ENCODE measurements at regions not wholly inside any gene's neighbourhood (a gene's known extent, or its start where the extent isn't known, plus 50 kb on each side); places are given as distances from the start of the nearest gene placed in this dataset.

- H3K4me3 Mint-ChIP-seq, result no peak overlapping the region
- H3K36me3 ChIP-seq (ENCODE audit: control insufficient read depth in 2 of 3, insufficient read depth in 3 of 3, low read length in 3 of 3), result no peaks in the 10 kb centered on the region
- ATAC-seq, result no peak
Measured at GRCh38 chr11:127117231-127117739, 116.7 kb upstream of the KIRREL3 start.

GRCh38 chr11:127115844-127116243, 115.3 kb upstream of the KIRREL3 start:
- ATAC-seq (no peak), DNase-seq (no peak)
- no peaks in the 10 kb centered on the region for H3K36me3 ChIP-seq (ENCODE audit: control insufficient read depth in 2 of 3, insufficient read depth in 3 of 3, low read length in 3 of 3)
- H3K4me1 Mint-ChIP-seq, result no peaks in the 10 kb centered on the region
- no peak overlapping the region for H3K27ac ChIP-seq (ENCODE audit: low read depth, low read length)
- H3K27me3 ChIP-seq (ENCODE audit: control insufficient read depth in 2 of 2, insufficient read depth in 2 of 2, low read length in 2 of 2), result no peaks in the 10 kb centered on the region
- peaks cover 0 to 3% (median 0%) of the 10 kb centered on the region in 5 donors for H3K27me3 Mint-ChIP-seq
- H3K4me1 ChIP-seq (ENCODE audit: control insufficient read depth in 2 of 2, insufficient read depth in 2 of 2, low read length in 2 of 2), result no peaks in the 10 kb centered on the region
- ChIA-PET CTCF (no interaction called here), POLR2A (no interaction called here)
- intact Hi-C loops (cut with micrococcal nuclease), result no loop called here
- H3K4me3 ChIP-seq (ENCODE audit: low read length), result no peak overlapping the region
- H3K9me3 Mint-ChIP-seq, result peaks cover 0 to 4% (median 0%) of the 10 kb centered on the region in 11 donors
- H3K36me3 Mint-ChIP-seq, result no peaks in the 10 kb centered on the region
- H3K9me3 ChIP-seq (ENCODE audit: control insufficient read depth in 2 of 3, low read length in 3 of 3), result no peaks in the 10 kb centered on the region
- H3K4me3 Mint-ChIP-seq, result no peak overlapping the region
- H3K27ac Mint-ChIP-seq, result no peak overlapping the region

More at GRCh38 chr11:127117231-127117739, 116.7 kb upstream of the KIRREL3 start:
- no peaks in the 10 kb centered on the region for H3K36me3 Mint-ChIP-seq
- DNase-seq, result no peak
- Histone ChIP-seq H3K4me3 (ENCODE audit: low read length) (no peak overlapping the region), H3K27ac (ENCODE audit: low read depth, low read length) (no peak overlapping the region), H3K4me1 (ENCODE audit: control insufficient read depth in 2 of 2, insufficient read depth in 2 of 2, low read length in 2 of 2) (no peaks in the 10 kb centered on the region), H3K27me3 (ENCODE audit: control insufficient read depth in 2 of 2, insufficient read depth in 2 of 2, low read length in 2 of 2) (no peaks in the 10 kb centered on the region), H3K9me3 (ENCODE audit: control insufficient read depth in 2 of 3, low read length in 3 of 3) (no peaks in the 10 kb centered on the region)
- ChIA-PET POLR2A (no interaction called here), CTCF (interaction anchor here (0.5 kb wide), 1 partner anchor 525 kb away, joined by 3 read pairs; no protein-coding TSS in a partner anchor)
- no peaks in the 10 kb centered on the region for H3K4me1 Mint-ChIP-seq
- intact Hi-C loops (cut with micrococcal nuclease), result no loop called here
- H3K9me3 Mint-ChIP-seq, result peaks cover 0 to 4% (median 0%) of the 10 kb centered on the region in 11 donors
- peaks cover 0 to 3% (median 0%) of the 10 kb centered on the region in 5 donors for H3K27me3 Mint-ChIP-seq
- H3K27ac Mint-ChIP-seq, result no peak overlapping the region

- intact Hi-C loops (cut with micrococcal nuclease), result no loop called here
- H3K36me3 Mint-ChIP-seq, result no peaks in the 10 kb centered on the region
- no peaks in the 10 kb centered on the region for H3K27me3 ChIP-seq (ENCODE audit: control insufficient read depth in 2 of 2, insufficient read depth in 2 of 2, low read length in 2 of 2)
- H3K36me3 ChIP-seq (ENCODE audit: control insufficient read depth in 2 of 3, insufficient read depth in 3 of 3, low read length in 3 of 3), result no peaks in the 10 kb centered on the region
- no peak for DNase-seq
- H3K9me3 Mint-ChIP-seq, result peaks cover 0 to 4% (median 0%) of the 10 kb centered on the region in 11 donors
- no peak overlapping the region for H3K27ac Mint-ChIP-seq
- H3K27me3 Mint-ChIP-seq, result peaks cover 0 to 4% (median 0%) of the 10 kb centered on the region in 5 donors
- no peaks in the 10 kb centered on the region for H3K9me3 ChIP-seq (ENCODE audit: control insufficient read depth in 2 of 3, low read length in 3 of 3)
- H3K27ac ChIP-seq (ENCODE audit: low read depth, low read length), result no peak overlapping the region
- no peaks in the 10 kb centered on the region for H3K4me1 Mint-ChIP-seq
- no peak overlapping the region for H3K4me3 Mint-ChIP-seq
- ATAC-seq, result no peak
- ChIA-PET POLR2A (no interaction called here), CTCF (no interaction called here)
- no peaks in the 10 kb centered on the region for H3K4me1 ChIP-seq (ENCODE audit: control insufficient read depth in 2 of 2, insufficient read depth in 2 of 2, low read length in 2 of 2)
- H3K4me3 ChIP-seq (ENCODE audit: low read length), result no peak overlapping the region
Measured at GRCh38 chr11:127114035-127114434, 113.5 kb upstream of the KIRREL3 start.

GRCh38 chr11:127110542-127110941, 110.0 kb upstream of the KIRREL3 start:
- H3K4me3 Mint-ChIP-seq, result no peak overlapping the region
- Histone ChIP-seq H3K4me3 (ENCODE audit: low read length) (no peak overlapping the region), H3K4me1 (ENCODE audit: control insufficient read depth in 2 of 2, insufficient read depth in 2 of 2, low read length in 2 of 2) (no peaks in the 10 kb centered on the region), H3K36me3 (ENCODE audit: control insufficient read depth in 2 of 3, insufficient read depth in 3 of 3, low read length in 3 of 3) (no peaks in the 10 kb centered on the region), H3K9me3 (ENCODE audit: control insufficient read depth in 2 of 3, low read length in 3 of 3) (no peaks in the 10 kb centered on the region), H3K27me3 (ENCODE audit: control insufficient read depth in 2 of 2, insufficient read depth in 2 of 2, low read length in 2 of 2) (no peaks in the 10 kb centered on the region), H3K27ac (ENCODE audit: low read depth, low read length) (no peak overlapping the region)
- H3K9me3 Mint-ChIP-seq, result peaks cover 0 to 2% (median 0%) of the 10 kb centered on the region in 11 donors
- CTCF ChIA-PET, result no interaction called here
- H3K27ac Mint-ChIP-seq, result no peak overlapping the region
- H3K36me3 Mint-ChIP-seq, result no peaks in the 10 kb centered on the region
- H3K4me1 Mint-ChIP-seq, result no peaks in the 10 kb centered on the region
- DNase-seq (no peak), ATAC-seq (no peak)
- peaks cover 0 to 9% (median 3%) of the 10 kb centered on the region in 5 donors for H3K27me3 Mint-ChIP-seq
- intact Hi-C loops (cut with micrococcal nuclease), result no loop called here
- POLR2A ChIA-PET, result interaction anchor here (0.6 kb wide), 1 partner anchor 1213 kb away, joined by 3 read pairs; no protein-coding TSS in a partner anchor

- H3K27ac Mint-ChIP-seq, result no peak overlapping the region
Measured at GRCh38 chr11:127109796-127110480, 109.4 kb upstream of the KIRREL3 start.

GRCh38 chr11:127108838-127109237, 108.3 kb upstream of the KIRREL3 start:
- Mint-ChIP-seq H3K4me1 (no peaks in the 10 kb centered on the region), H3K4me3 (no peak overlapping the region), H3K36me3 (no peaks in the 10 kb centered on the region), H3K27me3 (peaks cover 0 to 9% (median 4%) of the 10 kb centered on the region in 5 donors), H3K9me3 (peaks cover 0 to 2% (median 0%) of the 10 kb centered on the region in 11 donors), H3K27ac (no peak overlapping the region)
- CTCF ChIA-PET, result no interaction called here
- ATAC-seq (no peak), DNase-seq (no peak)
- intact Hi-C loops (cut with micrococcal nuclease), result no loop called here
- no peaks in the 10 kb centered on the region for H3K4me1 ChIP-seq (ENCODE audit: control insufficient read depth in 2 of 2, insufficient read depth in 2 of 2, low read length in 2 of 2)
- H3K27ac ChIP-seq (ENCODE audit: low read depth, low read length), result no peak overlapping the region
- no peak overlapping the region for H3K4me3 ChIP-seq (ENCODE audit: low read length)
- no peaks in the 10 kb centered on the region for H3K36me3 ChIP-seq (ENCODE audit: control insufficient read depth in 2 of 3, insufficient read depth in 3 of 3, low read length in 3 of 3)
- H3K27me3 ChIP-seq (ENCODE audit: control insufficient read depth in 2 of 2, insufficient read depth in 2 of 2, low read length in 2 of 2), result no peaks in the 10 kb centered on the region
- H3K9me3 ChIP-seq (ENCODE audit: control insufficient read depth in 2 of 3, low read length in 3 of 3), result no peaks in the 10 kb centered on the region
- POLR2A ChIA-PET, result no interaction called here

More at GRCh38 chr11:127109796-127110480, 109.4 kb upstream of the KIRREL3 start:
- peaks cover 0 to 2% (median 0%) of the 10 kb centered on the region in 11 donors for H3K9me3 Mint-ChIP-seq
- H3K27me3 Mint-ChIP-seq, result peaks cover 0 to 9% (median 4%) of the 10 kb centered on the region in 5 donors
- no peak overlapping the region for H3K4me3 Mint-ChIP-seq
- no peaks in the 10 kb centered on the region for H3K9me3 ChIP-seq (ENCODE audit: control insufficient read depth in 2 of 3, low read length in 3 of 3)
- H3K27me3 ChIP-seq (ENCODE audit: control insufficient read depth in 2 of 2, insufficient read depth in 2 of 2, low read length in 2 of 2), result no peaks in the 10 kb centered on the region
- POLR2A ChIA-PET, result interaction anchor here (0.6 kb wide), 1 partner anchor 1212 kb away, joined by 3 read pairs; no protein-coding TSS in a partner anchor
- no peak overlapping the region for H3K27ac ChIP-seq (ENCODE audit: low read depth, low read length)
- H3K4me1 ChIP-seq (ENCODE audit: control insufficient read depth in 2 of 2, insufficient read depth in 2 of 2, low read length in 2 of 2), result no peaks in the 10 kb centered on the region
- no peaks in the 10 kb centered on the region for H3K36me3 Mint-ChIP-seq
- ATAC-seq (no peak), DNase-seq (no peak)
- H3K36me3 ChIP-seq (ENCODE audit: control insufficient read depth in 2 of 3, insufficient read depth in 3 of 3, low read length in 3 of 3), result no peaks in the 10 kb centered on the region
- intact Hi-C loops (cut with micrococcal nuclease), result no loop called here
- no peaks in the 10 kb centered on the region for H3K4me1 Mint-ChIP-seq
- no peak overlapping the region for H3K4me3 ChIP-seq (ENCODE audit: low read length)
- CTCF ChIA-PET, result no interaction called here

- Mint-ChIP-seq H3K27ac (no peak overlapping the region), H3K4me3 (no peak overlapping the region), H3K9me3 (peaks cover 0 to 5% (median 0%) of the 10 kb centered on the region in 11 donors), H3K36me3 (no peaks in the 10 kb centered on the region), H3K4me1 (no peaks in the 10 kb centered on the region), H3K27me3 (peaks cover 0 to 9% (median 4%) of the 10 kb centered on the region in 5 donors)
- Histone ChIP-seq H3K4me1 (ENCODE audit: control insufficient read depth in 2 of 2, insufficient read depth in 2 of 2, low read length in 2 of 2) (no peaks in the 10 kb centered on the region), H3K4me3 (ENCODE audit: low read length) (no peak overlapping the region), H3K27me3 (ENCODE audit: control insufficient read depth in 2 of 2, insufficient read depth in 2 of 2, low read length in 2 of 2) (no peaks in the 10 kb centered on the region), H3K36me3 (ENCODE audit: control insufficient read depth in 2 of 3, insufficient read depth in 3 of 3, low read length in 3 of 3) (no peaks in the 10 kb centered on the region), H3K27ac (ENCODE audit: low read depth, low read length) (no peak overlapping the region), H3K9me3 (ENCODE audit: control insufficient read depth in 2 of 3, low read length in 3 of 3) (no peaks in the 10 kb centered on the region)
- ATAC-seq (no peak), DNase-seq (no peak)
- ChIA-PET POLR2A (no interaction called here), CTCF (no interaction called here)
- intact Hi-C loops (cut with micrococcal nuclease), result no loop called here
Measured at GRCh38 chr11:127106938-127107337, 106.4 kb upstream of the KIRREL3 start.

Measured in naive thymus-derived CD4-positive, alpha-beta T cell (primary cell).